ENCODE measurements at regions not wholly inside any gene's neighbourhood (a gene's known extent, or its start where the extent isn't known, plus 50 kb on each side); places are given as distances from the start of the nearest gene placed in this dataset.
"Not testable (repeated sequence)": the region's sequence is repeated elsewhere in the genome, so short reads cannot be mapped to it uniquely, and the experiment has no call there.

DNA sequence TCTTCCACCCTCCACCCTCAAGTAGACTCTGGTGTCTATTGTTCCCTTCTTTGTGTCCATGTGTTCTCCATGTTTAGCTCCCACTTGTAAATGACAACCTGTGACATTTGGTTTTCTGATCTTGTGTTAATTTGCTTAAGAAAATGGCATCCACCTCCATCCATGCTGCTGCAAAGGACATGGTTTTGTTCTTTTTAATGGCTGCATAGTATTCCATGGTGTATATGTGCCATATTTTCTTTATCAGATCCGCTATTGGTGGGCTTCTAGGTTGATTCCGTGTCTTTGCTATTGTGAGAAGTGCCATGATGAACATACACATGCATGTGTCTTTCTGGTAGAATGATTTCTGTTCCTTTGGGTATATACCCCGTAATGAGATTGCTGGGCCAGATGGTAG, 163.4 kb upstream of the ITGA1 start:
- H3K27ac Mint-ChIP-seq = no peak overlapping the region
- H3K36me3 Mint-ChIP-seq (ENCODE audit: low read depth) = no peaks in the 10 kb centered on the region
- ATAC-seq (no peak), DNase-seq (no peak)
- intact Hi-C loops (cut with DNase I, micrococcal nuclease) = no loop called here
- no peak overlapping the region for H3K4me3 Mint-ChIP-seq
- POLR2A ChIA-PET = no interaction called here
- CTCF ChIA-PET = interaction anchor here (0.6 kb wide), 1 partner anchor 1227 kb away, joined by 4 read pairs; no protein-coding TSS in a partner anchor
- H3K9me3 Mint-ChIP-seq (ENCODE audit: low read depth) = peaks cover 1% of the 10 kb centered on the region
- H3K4me1 Mint-ChIP-seq = no peaks in the 10 kb centered on the region
- H3K27me3 Mint-ChIP-seq = peaks cover 7% of the 10 kb centered on the region

DNA sequence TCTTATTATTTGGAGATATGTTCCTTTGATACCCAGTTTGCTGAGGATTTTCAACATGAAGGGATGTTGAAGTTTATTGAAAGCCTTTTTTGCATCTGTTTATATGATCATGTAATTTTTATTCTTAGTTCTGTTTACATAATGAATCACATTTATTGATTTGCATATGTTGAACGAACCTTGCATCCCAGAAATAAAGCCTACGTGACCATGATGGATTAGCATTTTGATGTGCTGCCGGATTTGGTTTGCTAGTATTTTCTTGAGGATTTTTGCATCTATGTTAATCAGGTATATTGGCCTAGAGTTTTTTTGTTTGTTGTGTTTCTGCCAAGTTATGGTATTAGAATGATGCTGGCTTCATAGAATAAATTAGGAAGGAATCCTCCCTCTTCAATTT, 161.4 kb upstream of the ITGA1 start:
- POLR2A ChIA-PET = no interaction called here
- intact Hi-C loops (cut with DNase I, micrococcal nuclease) = no loop called here
- no peak overlapping the region for H3K4me3 Mint-ChIP-seq
- peaks cover 1% of the 10 kb centered on the region for H3K9me3 Mint-ChIP-seq (ENCODE audit: low read depth)
- CTCF ChIA-PET = no interaction called here
- ATAC-seq = no peak
- peaks cover 11% of the 10 kb centered on the region for H3K27me3 Mint-ChIP-seq
- no peaks in the 10 kb centered on the region for H3K4me1 Mint-ChIP-seq
- no peak overlapping the region for H3K27ac Mint-ChIP-seq
- no peaks in the 10 kb centered on the region for H3K36me3 Mint-ChIP-seq (ENCODE audit: low read depth)
- DNase-seq = no peak

DNA sequence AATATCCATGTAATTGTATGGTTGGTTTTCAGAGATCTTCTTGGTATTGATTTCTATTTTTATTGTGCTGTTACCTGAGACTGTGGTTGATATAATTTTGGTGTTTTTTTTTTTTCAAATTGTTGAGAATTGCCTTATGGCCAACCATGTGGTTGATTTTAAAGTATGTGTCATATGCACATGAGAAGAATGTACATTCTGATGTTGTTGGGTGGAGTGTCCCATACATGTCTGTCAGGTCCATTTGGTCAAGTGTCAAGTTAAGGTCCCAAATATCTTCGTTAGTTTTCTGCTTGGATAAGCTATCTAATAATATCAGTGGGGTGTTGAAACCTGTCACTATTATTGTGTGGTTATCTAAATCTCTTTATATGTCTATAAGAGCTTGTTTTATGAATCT, 160.0 kb upstream of the ITGA1 start:
- ChIA-PET POLR2A (no interaction called here), CTCF (no interaction called here)
- no peak for ATAC-seq
- H3K36me3 Mint-ChIP-seq (ENCODE audit: low read depth) = no peaks in the 10 kb centered on the region
- no peak overlapping the region for H3K4me3 Mint-ChIP-seq
- no peaks in the 10 kb centered on the region for H3K4me1 Mint-ChIP-seq
- H3K9me3 Mint-ChIP-seq (ENCODE audit: low read depth) = peaks cover 1% of the 10 kb centered on the region
- H3K27ac Mint-ChIP-seq = no peak overlapping the region
- DNase-seq = no peak
- H3K27me3 Mint-ChIP-seq = peaks cover 11% of the 10 kb centered on the region
- intact Hi-C loops (cut with DNase I, micrococcal nuclease) = no loop called here

DNA sequence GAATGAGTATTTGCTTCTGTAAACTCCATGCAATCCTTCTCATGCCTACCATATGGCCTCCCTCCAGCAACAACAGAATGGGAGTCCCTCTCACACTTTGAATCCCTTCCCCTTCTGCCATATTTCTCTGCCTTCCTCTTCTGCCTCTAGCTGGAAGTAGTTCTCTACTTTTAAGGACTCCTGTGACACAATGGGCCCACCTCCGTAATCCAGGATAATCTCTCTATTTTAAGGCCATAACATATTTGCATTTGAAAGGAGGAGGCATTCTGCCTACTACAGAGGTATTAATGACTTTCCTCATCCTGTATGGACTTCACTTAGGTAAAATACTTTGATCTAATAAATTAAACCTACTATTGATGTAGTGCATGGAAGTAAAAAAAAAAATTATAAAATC, 155.4 kb upstream of the ITGA1 start:
- no peaks in the 10 kb centered on the region for H3K4me1 Mint-ChIP-seq
- H3K9me3 Mint-ChIP-seq (ENCODE audit: low read depth) = no peaks in the 10 kb centered on the region
- CTCF ChIA-PET = no interaction called here
- no peaks in the 10 kb centered on the region for H3K36me3 Mint-ChIP-seq (ENCODE audit: low read depth)
- DNase-seq = no peak
- ATAC-seq = no peak
- no peak overlapping the region for H3K4me3 Mint-ChIP-seq
- intact Hi-C loops (cut with DNase I, micrococcal nuclease) = no loop called here
- POLR2A ChIA-PET = no interaction called here
- H3K27ac Mint-ChIP-seq = no peak overlapping the region
- peaks cover 14% of the 10 kb centered on the region for H3K27me3 Mint-ChIP-seq

DNA sequence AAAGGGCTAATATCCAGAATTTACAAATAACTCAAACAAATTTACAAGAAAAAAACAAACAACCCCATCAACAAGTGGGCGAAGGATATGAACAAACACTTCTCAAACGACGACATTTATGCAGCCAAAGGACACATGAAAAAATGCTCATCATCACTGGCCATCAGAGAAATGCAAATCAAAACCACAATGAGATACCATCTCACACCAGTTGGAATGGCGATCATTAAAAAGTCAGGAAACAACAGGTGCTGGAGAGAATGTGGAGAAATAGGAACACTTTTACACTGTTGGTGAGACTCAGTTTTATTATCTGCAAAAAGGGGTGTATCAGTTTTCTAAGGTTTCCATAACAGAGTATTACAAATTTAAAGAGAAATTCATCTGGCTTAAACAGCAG, 153.5 kb upstream of the ITGA1 start:
- H3K9me3 Mint-ChIP-seq (ENCODE audit: low read depth); ATAC-seq; DNase-seq; intact Hi-C loops (cut with DNase I, micrococcal nuclease); CTCF ChIA-PET; H3K36me3 Mint-ChIP-seq (ENCODE audit: low read depth); H3K4me1 Mint-ChIP-seq; POLR2A ChIA-PET; H3K27ac Mint-ChIP-seq; H3K4me3 Mint-ChIP-seq: not testable (repeated sequence)
- peaks cover 15% of the 10 kb centered on the region for H3K27me3 Mint-ChIP-seq

DNA sequence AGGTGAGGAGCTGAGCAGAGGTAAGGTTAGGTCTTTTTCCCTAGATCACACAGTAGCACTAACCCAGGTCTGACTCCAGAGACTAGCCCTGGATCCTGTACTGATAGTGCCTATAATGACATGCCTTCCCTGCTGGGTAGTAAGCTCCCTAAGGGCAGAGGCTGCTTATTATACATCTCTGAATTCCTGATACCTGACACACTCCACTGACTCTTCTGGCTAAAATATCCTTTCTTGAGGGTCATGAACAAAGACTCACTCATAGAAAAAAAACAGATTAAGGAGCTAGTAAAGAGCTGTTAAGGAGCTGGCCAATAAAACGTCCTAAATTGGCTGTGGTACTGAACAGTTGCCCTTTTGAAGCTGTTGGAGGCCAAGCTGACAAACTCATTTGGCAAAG, 149.0 kb upstream of the ITGA1 start:
- intact Hi-C loops (cut with DNase I, micrococcal nuclease) = no loop called here
- ATAC-seq (no peak), DNase-seq (no peak)
- POLR2A ChIA-PET = no interaction called here
- H3K4me1 Mint-ChIP-seq = no peaks in the 10 kb centered on the region
- no peak overlapping the region for H3K4me3 Mint-ChIP-seq
- H3K36me3 Mint-ChIP-seq (ENCODE audit: low read depth) = no peaks in the 10 kb centered on the region
- no peak overlapping the region for H3K27ac Mint-ChIP-seq
- CTCF ChIA-PET = no interaction called here
- peaks cover 4% of the 10 kb centered on the region for H3K9me3 Mint-ChIP-seq (ENCODE audit: low read depth)
- H3K27me3 Mint-ChIP-seq = peaks cover 8% of the 10 kb centered on the region

DNA sequence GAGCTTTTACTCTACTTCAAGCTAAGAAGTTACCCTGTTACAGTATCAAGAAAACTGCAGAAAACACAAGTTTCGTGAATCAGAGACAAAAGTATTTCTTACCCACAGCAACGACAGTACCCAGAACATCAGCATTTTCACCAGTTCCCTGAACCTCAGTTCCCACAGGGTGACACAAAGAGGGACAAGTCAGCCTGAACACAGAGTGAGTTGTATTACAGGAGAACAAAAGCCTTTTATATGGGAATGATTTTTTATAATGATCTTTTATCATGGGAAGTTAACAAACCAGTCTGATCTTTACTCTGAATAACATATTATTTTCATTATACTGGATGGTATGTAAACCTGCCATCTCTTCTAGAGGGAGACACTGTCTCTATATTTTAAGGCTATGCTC, 139.0 kb upstream of the ITGA1 start:
- no peak for ATAC-seq
- Mint-ChIP-seq H3K4me3 (no peak overlapping the region), H3K27ac (no peak overlapping the region), H3K27me3 (peaks cover 6% of the 10 kb centered on the region), H3K9me3 (ENCODE audit: low read depth) (peaks cover 2% of the 10 kb centered on the region), H3K36me3 (ENCODE audit: low read depth) (no peaks in the 10 kb centered on the region), H3K4me1 (no peaks in the 10 kb centered on the region)
- CTCF ChIA-PET = interaction anchor here (0.6 kb wide), 1 partner anchor 298 kb away, joined by 3 read pairs; no protein-coding TSS in a partner anchor
- no peak for DNase-seq
- intact Hi-C loops (cut with DNase I, micrococcal nuclease) = no loop called here
- POLR2A ChIA-PET = no interaction called here

DNA sequence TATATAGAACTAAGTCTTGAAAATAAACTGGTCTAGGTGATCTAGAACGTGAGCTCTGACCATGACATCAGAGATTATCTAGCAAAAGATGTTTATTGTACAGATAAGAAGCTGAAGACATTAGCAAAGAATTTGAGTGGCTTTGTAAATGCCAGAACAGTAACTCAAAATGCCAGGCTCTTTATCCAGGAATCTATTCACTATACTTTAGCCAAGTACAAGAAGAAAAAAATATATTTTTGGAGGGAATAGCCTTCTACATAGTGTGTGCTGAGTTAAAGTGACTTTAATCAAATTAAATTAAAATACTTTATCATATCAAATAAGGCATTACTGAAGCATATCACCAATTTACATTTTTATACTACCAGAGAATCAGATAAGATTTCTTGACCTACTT, 132.6 kb upstream of the ITGA1 start:
- ATAC-seq (no peak), DNase-seq (no peak)
- Mint-ChIP-seq H3K27ac (no peak overlapping the region), H3K36me3 (ENCODE audit: low read depth) (no peaks in the 10 kb centered on the region), H3K4me3 (no peak overlapping the region), H3K27me3 (peaks cover 12% of the 10 kb centered on the region), H3K9me3 (ENCODE audit: low read depth) (no peaks in the 10 kb centered on the region), H3K4me1 (no peaks in the 10 kb centered on the region)
- intact Hi-C loops (cut with DNase I, micrococcal nuclease) = loop anchor here in 1 of 2 experiments (10.0 kb wide), 1 partner anchor 290 kb away; no protein-coding TSS in a partner anchor
- ChIA-PET POLR2A (no interaction called here), CTCF (interaction anchor here (1.0 to 2.0 kb wide), 5 partner anchors 10 to 1693 kb away, joined by 3 to 6 read pairs (median 4); no protein-coding TSS in a partner anchor)

DNA sequence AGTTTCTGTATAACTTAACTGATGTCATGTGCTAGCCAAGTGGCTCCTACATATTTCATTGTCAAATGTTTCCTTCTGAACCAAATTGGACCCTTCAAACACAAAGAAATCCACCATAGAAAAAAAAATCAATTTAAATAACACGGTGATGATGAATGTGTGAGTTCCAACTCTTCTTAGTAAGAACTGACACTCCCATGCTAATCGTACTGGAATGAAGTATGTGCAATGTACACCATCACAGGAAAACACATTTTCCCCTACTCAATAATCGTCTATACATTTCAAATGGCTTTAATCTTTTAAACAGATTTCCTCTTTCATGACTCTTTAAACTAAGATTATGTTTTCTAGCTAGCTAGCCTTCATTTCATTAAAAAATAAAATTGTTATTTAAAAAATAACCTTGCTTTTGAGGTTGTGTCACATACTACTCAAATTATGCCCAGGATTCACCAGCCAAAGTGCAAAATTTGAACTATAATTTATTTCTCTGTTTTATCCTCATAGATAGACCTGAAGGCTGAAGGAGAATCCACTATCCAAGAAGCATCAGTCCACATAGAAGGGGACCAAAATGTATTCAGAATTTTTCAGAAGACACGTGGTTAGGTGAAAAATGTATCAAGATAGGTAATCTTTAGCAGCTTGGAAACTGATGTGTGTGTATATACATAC, 131.0 kb upstream of the ITGA1 start:
- intact Hi-C loops (cut with DNase I, micrococcal nuclease) = loop anchor here (1.0 to 10.0 kb wide), 4 partner anchors 292 to 1694 kb away; no protein-coding TSS in a partner anchor
- no peaks in the 10 kb centered on the region for H3K9me3 Mint-ChIP-seq (ENCODE audit: low read depth)
- H3K27ac Mint-ChIP-seq = no peak overlapping the region
- no peaks in the 10 kb centered on the region for H3K4me1 Mint-ChIP-seq
- H3K27me3 Mint-ChIP-seq = peaks cover 10% of the 10 kb centered on the region
- DNase-seq (no peak), ATAC-seq (no peak)
- ChIA-PET POLR2A (no interaction called here), CTCF (interaction anchor here (0.5 to 2.1 kb wide), 8 partner anchors 10 to 1693 kb away, joined by 3 to 6 read pairs (median 3); no protein-coding TSS in a partner anchor)
- H3K36me3 Mint-ChIP-seq (ENCODE audit: low read depth) = no peaks in the 10 kb centered on the region
- H3K4me3 Mint-ChIP-seq = no peak overlapping the region

DNA sequence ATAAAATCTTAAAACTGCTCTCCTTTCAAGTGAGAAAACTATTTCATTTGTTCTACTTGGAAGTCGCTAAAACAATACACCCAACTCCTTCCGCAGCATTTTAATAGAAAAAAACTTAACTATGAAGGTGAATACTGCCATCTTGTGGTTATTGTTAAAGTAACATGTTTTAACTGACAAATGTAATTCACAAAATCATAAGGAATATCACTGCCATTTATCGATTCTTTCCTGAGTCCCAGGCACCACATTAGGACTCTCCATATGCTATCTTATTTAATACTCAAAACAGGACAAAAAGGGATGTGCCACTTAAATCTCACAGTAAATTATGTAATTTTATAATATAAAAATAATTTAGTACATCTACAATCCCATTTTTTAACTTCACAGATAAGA, 130.5 kb upstream of the ITGA1 start:
- H3K9me3 Mint-ChIP-seq (ENCODE audit: low read depth) = no peaks in the 10 kb centered on the region
- ChIA-PET CTCF (interaction anchor here (0.6 to 2.1 kb wide), 8 partner anchors 10 to 1694 kb away, joined by 3 to 6 read pairs (median 4); no protein-coding TSS in a partner anchor), POLR2A (no interaction called here)
- no peaks in the 10 kb centered on the region for H3K36me3 Mint-ChIP-seq (ENCODE audit: low read depth)
- no peak overlapping the region for H3K27ac Mint-ChIP-seq
- ATAC-seq (no peak), DNase-seq (no peak)
- H3K27me3 Mint-ChIP-seq = peaks cover 8% of the 10 kb centered on the region
- intact Hi-C loops (cut with DNase I, micrococcal nuclease) = loop anchor here (1.0 to 10.0 kb wide), 4 partner anchors 292 to 1694 kb away; no protein-coding TSS in a partner anchor
- no peak overlapping the region for H3K4me3 Mint-ChIP-seq
- no peaks in the 10 kb centered on the region for H3K4me1 Mint-ChIP-seq

DNA sequence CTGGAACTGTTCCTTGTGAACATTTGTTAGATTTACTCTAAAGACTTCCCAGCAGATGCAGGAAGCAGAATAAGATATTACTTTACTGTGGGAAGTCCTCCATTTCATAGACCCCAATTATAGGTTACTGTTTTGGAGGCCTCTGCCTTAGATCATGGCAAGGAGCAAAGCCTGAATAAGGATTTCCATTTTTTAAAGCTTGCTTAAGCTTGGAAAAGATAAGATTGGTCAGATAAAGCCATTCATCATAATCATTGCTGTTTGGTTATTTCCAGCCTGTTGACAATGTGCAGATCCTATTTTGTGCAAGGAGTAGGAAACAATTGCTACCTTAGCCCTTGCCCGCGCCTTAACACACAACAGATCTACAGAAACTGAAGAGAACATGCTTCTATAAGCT, 129.5 kb upstream of the ITGA1 start:
- ATAC-seq (no peak), DNase-seq (no peak)
- Mint-ChIP-seq H3K27ac (no peak overlapping the region), H3K9me3 (ENCODE audit: low read depth) (no peaks in the 10 kb centered on the region), H3K36me3 (ENCODE audit: low read depth) (no peaks in the 10 kb centered on the region), H3K4me3 (no peak overlapping the region), H3K27me3 (peaks cover 6% of the 10 kb centered on the region), H3K4me1 (no peaks in the 10 kb centered on the region)
- POLR2A ChIA-PET = no interaction called here
- CTCF ChIA-PET = interaction anchor here (0.8 to 2.1 kb wide), 3 partner anchors 9 to 1695 kb away, joined by 3 to 6 read pairs (median 5); no protein-coding TSS in a partner anchor
- intact Hi-C loops (cut with DNase I, micrococcal nuclease) = loop anchor here in 1 of 2 experiments (10.0 kb wide), 1 partner anchor 293 kb away; no protein-coding TSS in a partner anchor

DNA sequence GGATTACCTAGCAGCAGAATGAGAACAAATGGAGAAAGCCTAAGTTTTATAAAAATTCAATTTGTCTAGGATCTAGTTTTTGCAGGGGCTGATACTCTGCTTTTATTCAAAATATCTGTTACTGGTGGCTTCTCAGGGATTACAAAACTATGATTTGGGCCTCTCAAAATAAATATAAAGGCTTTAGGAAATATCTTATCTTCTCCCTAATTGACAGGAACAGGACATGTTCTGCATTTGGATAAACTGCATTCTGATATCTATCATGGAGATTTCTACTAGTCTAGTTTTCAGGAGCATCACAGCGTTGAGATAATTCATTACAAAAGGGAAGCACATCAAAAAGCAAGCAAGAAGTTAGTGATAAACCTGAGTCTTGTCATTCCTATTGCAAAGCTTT, 127.1 kb upstream of the ITGA1 start:
- ChIA-PET CTCF (no interaction called here), POLR2A (no interaction called here)
- Mint-ChIP-seq H3K4me1 (no peaks in the 10 kb centered on the region), H3K4me3 (no peak overlapping the region), H3K36me3 (ENCODE audit: low read depth) (no peaks in the 10 kb centered on the region), H3K27ac (no peak overlapping the region), H3K27me3 (peaks cover under 1% of the 10 kb centered on the region), H3K9me3 (ENCODE audit: low read depth) (no peaks in the 10 kb centered on the region)
- intact Hi-C loops (cut with DNase I, micrococcal nuclease) = no loop called here
- no peak for ATAC-seq
- DNase-seq = no peak

Measured in activated CD4-positive, alpha-beta T cell treated with anti-CD3 and anti-CD28 coated beads for 36 hours (primary cell).